Pancreas (tissue), 10 donors: ENCODE measurements at regions not wholly inside any gene's neighbourhood (a gene's known extent, or its start where the extent isn't known, plus 50 kb on each side); places are given as distances from the start of the nearest gene placed in this dataset.
A peak's percentile ranks its signal among the peaks of the same experiment; 100 is the strongest.

Experiments
- ATAC-seq, 4 donors: fragments of 200-7000 bp; cut with Tn5 transposase; one replicate each; pipeline versions ENCODE4 v1.8.0 to v1.9.1; 2020; ENCODE audit warnings: mild to moderate bottlenecking in 4 of 4, moderate library complexity in 4 of 4
- DNase-seq, 6 donors: peaks; one replicate each; pipeline ENCODE4 v3.0.0-alpha.2; 2020
- FAIRE-seq: peaks from 2 replicates; lab custom pipeline; 2012; peaks lifted over from hg19 to GRCh38; lab: Jason Lieb, UNC
- H3K27ac ChIP-seq, 4 donors: fragments of 200-600 bp; sonication (generic); 1 replicate in 3 of 4; 2 replicates in 1 of 4; pipeline versions ENCODE4 v1.5.0 to v1.8.0; 2020
- H3K27me3 ChIP-seq, 4 donors: fragments of 200-600 bp; one replicate each; pipeline ENCODE4 v1.8.0; 2021
- H3K36me3 ChIP-seq, 3 donors: fragments of 200-600 bp; sonication (generic) in 1 of 3; one replicate each; pipeline versions ENCODE4 v1.5.0 to v1.8.0; 2020 to 2021
- H3K4me1 ChIP-seq, 3 donors: fragments of 200-600 bp; one replicate each; pipeline ENCODE4 v1.8.0; 2021
- H3K4me3 ChIP-seq, 4 donors: fragments of 200-600 bp; sonication (generic) in 2 of 4; one replicate each; pipeline versions ENCODE4 v1.5.0 to v1.8.0; 2020 to 2021
- H3K9me3 ChIP-seq, 4 donors: fragments of 200-600 bp; one replicate each; pipeline ENCODE4 v1.8.0; 2021
- CTCF ChIP-seq, 4 donors: fragments of 200-600 bp; sonication (generic) in 3 of 4; IDR thresholded peaks; one replicate each; pipeline versions ENCODE4 v1.5.0 to v1.8.0; 2021; ENCODE audit warnings: antibody characterized with exemption in 4 of 4
- WGBS, 2 donors: extraction: QIAGEN DNeasy Blood & Tissue Kit; methylation state at CpG; one replicate each; pipeline ENCODE4 v1.1.7; 2013; 5-methylcytosine and 5-hydroxymethylcytosine counted together
- intact Hi-C, 3 donors: fragments of 100-400 bp; cut with DNase I; formaldehyde crosslinking; loops; one replicate each; pipeline versions ENCODE4 v1.11.1 to v1.14.2; 2022
- donor health status: healthy with polysubstance abuse.
- donor health status: DM: no; HTN: no; CAD: no; lungs with moderate emphysema.
- donor health status: DM: no; HTN: no; CAD: no.
- donor health status: control.
- donor health status: control.
- donor health status: Bipolar disorder and iron deficiency.
- donor health status: DM: yes; HTN: yes; CAD: no.
- donor health status: DM: no; HTN: no; CAD: no.
- donor health status: DM: no; HTN: no; CAD: no.
- donor health status: DM: yes; HTN: yes; CAD: no.

- FAIRE-seq = no peak
These were observed 409.6 kb upstream of the CDH11 start for GRCh38 chr16:65531475-65531874.

DNA sequence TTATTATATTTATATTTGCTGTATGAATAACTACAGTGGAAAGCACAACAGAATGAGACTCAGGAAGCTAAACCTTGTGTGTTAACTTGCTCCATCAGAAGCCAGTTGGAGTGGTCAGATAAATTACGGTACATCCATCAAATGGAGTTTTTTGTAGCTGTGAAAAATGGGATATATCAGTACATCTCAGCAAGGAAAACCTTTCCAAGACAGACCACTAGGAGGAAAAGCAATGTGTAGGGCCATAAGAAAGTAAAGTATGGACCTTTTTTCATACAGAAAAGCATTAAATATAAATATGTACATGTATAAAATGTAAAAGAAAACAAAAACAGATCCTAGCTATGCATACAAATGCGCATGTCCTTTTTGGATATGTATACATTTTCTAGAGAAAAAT lies 403.8 kb upstream of the CDH11 start:
- WGBS, 2 donors = 79 to 88% methylated on average over 2 of the region's 2 CpGs

More at GRCh38 chr16:65531475-65531874, 409.6 kb upstream of the CDH11 start:
- intact Hi-C loops = no loop called here
- H3K36me3 ChIP-seq = no peaks in the 10 kb centered on the region
- no peaks in the 10 kb centered on the region for H3K27me3 ChIP-seq
- 33 to 49% methylated on average over 4 of the region's 4 CpGs for WGBS, 2 donors
- H3K9me3 ChIP-seq = no peaks in the 10 kb centered on the region
- ATAC-seq (no peak), DNase-seq (no peak)
- TF ChIP-seq CTCF (IDR thresholded peaks at IDR 0.05) = no peak
- no peak overlapping the region for H3K4me3 ChIP-seq
- H3K4me1 ChIP-seq = no peaks in the 10 kb centered on the region
- no peak overlapping the region for H3K27ac ChIP-seq

GRCh38 chr16:65524997-65525396 lies 403.1 kb upstream of the CDH11 start:
- no peaks in the 10 kb centered on the region for H3K4me1 ChIP-seq
- no peaks in the 10 kb centered on the region for H3K9me3 ChIP-seq
- no peak for FAIRE-seq
- H3K27me3 ChIP-seq = no peaks in the 10 kb centered on the region
- intact Hi-C loops = no loop called here
- WGBS, 2 donors = 66 to 68% methylated on average over 8 of the region's 8 CpGs
- no peak overlapping the region for H3K27ac ChIP-seq
- TF ChIP-seq CTCF (IDR thresholded peaks at IDR 0.05) = no peak
- H3K36me3 ChIP-seq = no peaks in the 10 kb centered on the region
- DNase-seq = no peak
- peak in 1 of 4 donors; percentile 13 for ATAC-seq
- H3K4me3 ChIP-seq = no peak overlapping the region

More for the DNA sequence above, 403.8 kb upstream of the CDH11 start:
- no peaks in the 10 kb centered on the region for H3K36me3 ChIP-seq
- intact Hi-C loops = no loop called here
- FAIRE-seq = no peak
- no peak for TF ChIP-seq CTCF (IDR thresholded peaks at IDR 0.05)
- H3K4me1 ChIP-seq = no peaks in the 10 kb centered on the region
- H3K27ac ChIP-seq = no peak overlapping the region
- no peak for DNase-seq
- H3K27me3 ChIP-seq = no peaks in the 10 kb centered on the region
- H3K9me3 ChIP-seq = no peaks in the 10 kb centered on the region
- no peak overlapping the region for H3K4me3 ChIP-seq
- no peak for ATAC-seq

GRCh38 chr16:65524231-65524630 lies 402.4 kb upstream of the CDH11 start:
- no peaks in the 10 kb centered on the region for H3K4me1 ChIP-seq
- H3K4me3 ChIP-seq = no peak overlapping the region
- no peak for TF ChIP-seq CTCF (IDR thresholded peaks at IDR 0.05)
- FAIRE-seq (no peak), ATAC-seq (no peak), DNase-seq (no peak)
- H3K36me3 ChIP-seq = no peaks in the 10 kb centered on the region
- H3K27ac ChIP-seq = no peak overlapping the region
- H3K9me3 ChIP-seq = no peaks in the 10 kb centered on the region
- WGBS, 2 donors = 51 to 69% methylated on average over 3 of the region's 3 CpGs
- H3K27me3 ChIP-seq = no peaks in the 10 kb centered on the region
- intact Hi-C loops = no loop called here

- TF ChIP-seq CTCF (IDR thresholded peaks at IDR 0.05) = no peak
- H3K4me1 ChIP-seq = no peaks in the 10 kb centered on the region
- H3K27me3 ChIP-seq = no peaks in the 10 kb centered on the region
- ATAC-seq (no peak), DNase-seq (no peak), FAIRE-seq (no peak)
- 26 to 30% methylated on average over 5 of the region's 5 CpGs for WGBS, 2 donors
- no peak overlapping the region for H3K4me3 ChIP-seq
- H3K36me3 ChIP-seq = no peaks in the 10 kb centered on the region
- intact Hi-C loops = no loop called here
- H3K27ac ChIP-seq = no peak overlapping the region
- no peaks in the 10 kb centered on the region for H3K9me3 ChIP-seq
These were observed 401.6 kb upstream of the CDH11 start for GRCh38 chr16:65523283-65523944.
